GM12865 (cell line): ENCODE measurements at regions not wholly inside any gene's neighbourhood (a gene's known extent, or its start where the extent isn't known, plus 50 kb on each side); places are given as distances from the start of the nearest gene placed in this dataset.
"Not testable (repeated sequence)": the region's sequence is repeated elsewhere in the genome, so short reads cannot be mapped to it uniquely, and the experiment has no call there.

Experiments used
- DNase-seq: peaks from one replicate; pipeline ENCODE4 v3.0.0; 2010; ENCODE audit warnings: low read depth
- H3K4me3 ChIP-seq: 2 replicates; pipeline ENCODE4 v1.5.1; 2011; ENCODE audit warnings: mild to moderate bottlenecking, low read depth, low read length, control low read depth
- CTCF ChIP-seq: IDR thresholded peaks from 2 replicates; pipeline ENCODE4 v1.5.1; 2011; ENCODE audit warnings: low read length, control low read depth, low read depth, inconsistent platforms; ENCODE audit not compliant: insufficient read depth; ENCODE audit errors: missing control alignments

GRCh38 chr4:153887217-153887616 lies 98.3 kb upstream of the SFRP2 start:
- no peak for TF ChIP-seq CTCF
- no peak overlapping the region for H3K4me3 ChIP-seq
- DNase-seq = no peak

DNA sequence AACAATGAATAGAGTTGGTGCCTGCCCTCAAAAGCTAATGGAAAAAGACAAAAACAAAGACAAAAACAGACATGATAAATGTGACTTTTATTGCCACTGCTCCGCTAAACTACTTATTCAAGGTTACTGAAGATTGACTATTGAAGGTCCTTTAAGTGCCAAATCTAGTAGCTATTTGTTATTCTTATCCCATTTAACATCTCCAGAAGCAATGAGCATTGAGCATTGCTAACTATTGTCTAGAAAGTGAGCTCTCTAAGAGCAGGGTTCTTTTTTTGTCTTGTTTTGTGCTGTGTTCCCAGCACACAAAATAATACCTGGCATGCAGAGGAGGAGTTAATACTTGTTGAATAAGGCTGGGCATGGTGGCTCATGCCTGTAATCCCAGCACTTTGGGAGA lies 95.4 kb upstream of the SFRP2 start:
- H3K4me3 ChIP-seq = no peak overlapping the region
- DNase-seq = no peak
- no peak for TF ChIP-seq CTCF

DNA sequence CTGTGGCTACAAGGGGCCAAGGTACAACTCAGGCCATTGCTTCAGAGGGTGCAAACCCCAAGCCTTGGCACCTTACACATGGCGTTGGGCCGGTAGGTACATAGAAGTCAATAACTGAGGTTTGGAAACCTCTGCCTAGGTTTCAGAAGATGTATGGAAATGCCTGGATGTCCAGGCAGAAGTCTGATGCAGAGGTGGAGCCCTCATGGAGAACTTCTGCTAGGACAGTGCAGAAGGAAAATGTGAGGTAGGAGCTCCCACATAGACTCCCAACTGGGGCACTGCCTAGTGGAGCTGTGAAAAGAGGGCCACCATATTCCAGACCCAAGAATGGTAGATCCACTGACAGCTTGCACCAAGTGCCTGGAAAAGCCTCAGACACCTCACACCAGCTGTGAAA lies 92.1 kb upstream of the SFRP2 start:
- no peak for DNase-seq
- no peak overlapping the region for H3K4me3 ChIP-seq
- no peak for TF ChIP-seq CTCF

- no peak overlapping the region for H3K4me3 ChIP-seq
- TF ChIP-seq CTCF = no peak
- no peak for DNase-seq
Observed at GRCh38 chr4:153877898-153878297, 89.0 kb upstream of the SFRP2 start.

GRCh38 chr4:153873741-153874140 lies 84.9 kb upstream of the SFRP2 start:
- TF ChIP-seq CTCF = no peak
- DNase-seq = no peak
- no peak overlapping the region for H3K4me3 ChIP-seq

GRCh38 chr4:153866766-153867165 lies 77.9 kb upstream of the SFRP2 start:
- DNase-seq, H3K4me3 ChIP-seq: not testable (repeated sequence)

DNA sequence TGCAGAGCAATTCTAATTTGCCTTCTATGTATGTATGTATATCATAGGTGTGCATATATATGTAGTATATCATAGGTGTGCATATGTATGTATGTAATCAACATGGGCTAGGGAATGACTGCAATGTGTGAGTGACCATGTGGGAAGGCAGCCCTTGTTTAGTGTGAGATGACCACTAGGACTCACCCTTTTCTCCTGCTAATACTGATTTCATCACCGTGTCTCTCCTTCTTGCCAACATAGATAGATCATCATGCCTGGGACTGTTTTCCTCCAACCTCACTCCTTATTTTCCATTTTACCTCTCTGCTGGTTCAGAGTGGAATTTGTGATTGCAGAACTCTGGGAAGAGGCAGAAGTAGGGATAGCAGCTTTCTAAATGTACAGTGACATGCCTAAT lies 63.6 kb upstream of the SFRP2 start:
- no peak for DNase-seq
- no peak for TF ChIP-seq CTCF
- no peak overlapping the region for H3K4me3 ChIP-seq
